ENCODE measurements at regions not wholly inside any gene's neighbourhood (a gene's known extent, or its start where the extent isn't known, plus 50 kb on each side); places are given as distances from the start of the nearest gene placed in this dataset.

DNA sequence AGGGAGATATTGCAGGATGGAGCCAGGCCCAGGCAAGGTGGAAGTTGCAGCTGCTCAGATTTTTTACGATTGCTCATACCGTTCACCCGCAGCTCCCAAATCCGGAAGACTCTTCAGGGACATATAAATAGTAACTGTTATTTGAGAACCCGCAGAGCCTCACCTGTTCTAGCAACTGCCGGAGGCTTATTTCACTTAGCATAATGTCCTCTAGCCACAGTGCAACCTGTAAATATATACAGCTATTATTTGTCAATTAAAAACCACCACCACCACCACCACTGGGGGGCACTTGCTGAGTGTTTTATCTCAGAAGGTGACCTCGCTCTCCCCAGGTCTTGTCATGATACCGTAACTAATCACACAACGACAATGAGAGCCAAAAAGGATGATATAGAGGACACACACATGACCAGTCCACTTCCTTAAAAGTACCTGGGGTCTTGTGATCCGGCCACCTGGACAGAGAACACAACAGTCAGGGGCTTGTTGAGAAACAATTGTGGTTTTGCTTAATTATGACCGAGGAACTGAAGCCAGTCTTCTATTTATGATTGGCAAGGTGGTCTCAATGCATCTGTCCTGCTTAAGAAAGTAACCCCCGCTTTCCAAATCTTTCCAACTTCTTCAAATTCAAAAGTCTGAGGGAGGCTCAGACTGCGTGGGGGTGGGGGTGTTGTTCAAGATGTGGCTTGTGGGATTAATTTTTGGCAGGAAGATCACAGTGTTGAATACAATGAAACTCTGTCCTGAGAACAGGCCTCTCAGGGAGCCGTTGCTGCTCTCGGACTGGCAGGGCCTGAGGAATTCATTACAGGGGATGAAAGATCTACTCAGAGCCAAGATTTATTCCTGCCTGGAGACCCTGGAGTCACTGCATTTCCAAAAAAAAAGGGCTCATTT lies 72.3 kb upstream of the PRNP start:
- no peak overlapping the region for H3K4me3 ChIP-seq (ENCODE audit: low read depth, low read length)
- H2AFZ ChIP-seq (ENCODE audit: low read length, unreplicated experiment) = no peak overlapping the region
- H3K27ac ChIP-seq (ENCODE audit: low read depth, low read length) = no peak overlapping the region
- H3K4me1 ChIP-seq (ENCODE audit: control insufficient read depth, insufficient read depth, low read length, unreplicated experiment) = peaks cover 4% of the 10 kb centered on the region
- H3K36me3 ChIP-seq (ENCODE audit: insufficient read depth, low read length) = no peaks in the 10 kb centered on the region
- no peaks in the 10 kb centered on the region for H3K27me3 ChIP-seq (ENCODE audit: insufficient read depth, low read length)
- no peaks in the 10 kb centered on the region for H3K79me2 ChIP-seq (ENCODE audit: control insufficient read depth, insufficient read depth, low read length, unreplicated experiment)

GRCh38 chr20:4613184-4613583 lies 73.1 kb upstream of the PRNP start:
- Histone ChIP-seq H3K4me1 (ENCODE audit: control insufficient read depth, insufficient read depth, low read length, unreplicated experiment) (peaks cover 4% of the 10 kb centered on the region), H3K27me3 (ENCODE audit: insufficient read depth, low read length) (no peaks in the 10 kb centered on the region), H3K27ac (ENCODE audit: low read depth, low read length) (no peak overlapping the region)

GRCh38 chr20:4610871-4611270 lies 75.4 kb upstream of the PRNP start:
- Histone ChIP-seq H3K79me2 (ENCODE audit: control insufficient read depth, insufficient read depth, low read length, unreplicated experiment) (no peaks in the 10 kb centered on the region), H3K4me3 (ENCODE audit: low read depth, low read length) (no peak overlapping the region), H3K27ac (ENCODE audit: low read depth, low read length) (no peak overlapping the region), H3K4me1 (ENCODE audit: control insufficient read depth, insufficient read depth, low read length, unreplicated experiment) (peaks cover 4% of the 10 kb centered on the region), H3K27me3 (ENCODE audit: insufficient read depth, low read length) (no peaks in the 10 kb centered on the region), H2AFZ (ENCODE audit: low read length, unreplicated experiment) (no peak overlapping the region), H3K36me3 (ENCODE audit: insufficient read depth, low read length) (no peaks in the 10 kb centered on the region)

More at GRCh38 chr20:4613184-4613583, 73.1 kb upstream of the PRNP start:
- H2AFZ ChIP-seq (ENCODE audit: low read length, unreplicated experiment) = no peak overlapping the region
- H3K36me3 ChIP-seq (ENCODE audit: insufficient read depth, low read length) = no peaks in the 10 kb centered on the region
- H3K79me2 ChIP-seq (ENCODE audit: control insufficient read depth, insufficient read depth, low read length, unreplicated experiment) = no peaks in the 10 kb centered on the region
- no peak overlapping the region for H3K4me3 ChIP-seq (ENCODE audit: low read depth, low read length)

DNA sequence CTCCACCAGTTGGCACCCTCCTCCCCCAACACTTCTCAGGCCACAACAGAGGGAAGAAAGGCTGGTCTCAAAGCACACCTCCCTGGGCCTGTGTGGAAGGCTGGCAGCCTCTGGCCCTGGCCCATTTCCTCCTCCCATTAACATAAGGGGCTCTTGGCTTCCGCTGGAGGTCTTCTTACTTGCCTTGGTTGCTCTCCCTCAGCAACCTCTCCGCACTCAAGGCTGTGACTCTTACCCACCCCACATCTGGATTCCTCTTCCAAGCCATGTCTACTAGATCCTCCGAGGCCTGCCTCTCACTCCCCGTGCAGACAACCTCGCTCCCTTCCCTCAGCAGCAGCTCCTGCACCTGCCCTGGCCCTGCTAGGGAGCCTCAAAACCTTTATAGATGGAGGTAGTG lies 76.7 kb upstream of the PRNP start:
- H3K4me1 ChIP-seq (ENCODE audit: control insufficient read depth, insufficient read depth, low read length, unreplicated experiment) = peaks cover 4% of the 10 kb centered on the region
- peaks cover 5% of the 10 kb centered on the region; the same call in 1 of the 2 replicates for H3K27me3 ChIP-seq (ENCODE audit: insufficient read depth, low read length)
- no peaks in the 10 kb centered on the region for H3K79me2 ChIP-seq (ENCODE audit: control insufficient read depth, insufficient read depth, low read length, unreplicated experiment)
- H3K36me3 ChIP-seq (ENCODE audit: insufficient read depth, low read length) = no peaks in the 10 kb centered on the region
- H3K4me3 ChIP-seq (ENCODE audit: low read depth, low read length) = no peak overlapping the region
- H2AFZ ChIP-seq (ENCODE audit: low read length, unreplicated experiment) = no peak overlapping the region
- no peak overlapping the region for H3K27ac ChIP-seq (ENCODE audit: low read depth, low read length)

- peaks cover 5% of the 10 kb centered on the region; the same call in 1 of the 2 replicates for H3K27me3 ChIP-seq (ENCODE audit: insufficient read depth, low read length)
- H3K4me3 ChIP-seq (ENCODE audit: low read depth, low read length) = no peak overlapping the region
- no peak overlapping the region for H3K27ac ChIP-seq (ENCODE audit: low read depth, low read length)
- no peak overlapping the region for H2AFZ ChIP-seq (ENCODE audit: low read length, unreplicated experiment)
- H3K36me3 ChIP-seq (ENCODE audit: insufficient read depth, low read length) = no peaks in the 10 kb centered on the region
- no peaks in the 10 kb centered on the region for H3K79me2 ChIP-seq (ENCODE audit: control insufficient read depth, insufficient read depth, low read length, unreplicated experiment)
- H3K4me1 ChIP-seq (ENCODE audit: control insufficient read depth, insufficient read depth, low read length, unreplicated experiment) = peaks cover 4% of the 10 kb centered on the region
These were observed 77.4 kb upstream of the PRNP start for GRCh38 chr20:4608861-4609260.

DNA sequence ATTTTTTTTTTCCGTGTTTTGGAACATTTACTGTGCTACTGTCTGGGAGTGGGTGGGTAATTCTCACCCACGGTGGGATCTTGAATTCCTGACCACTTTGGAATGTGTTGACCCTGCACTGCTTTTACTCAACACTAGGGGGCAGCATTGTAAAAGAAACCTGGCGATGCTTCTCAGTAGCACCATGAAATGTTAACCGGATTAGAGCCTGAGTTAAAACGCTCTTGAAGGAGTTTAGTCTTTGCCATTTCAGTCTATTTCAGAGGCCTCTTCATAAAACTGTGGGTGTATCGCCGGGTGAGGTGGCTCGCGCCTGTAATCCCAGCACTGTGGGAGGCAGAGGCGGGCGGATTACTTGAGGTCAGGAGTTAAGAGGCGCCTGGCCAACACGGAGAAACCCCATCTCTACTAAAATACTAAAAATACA lies 79.0 kb upstream of the PRNP start:
- Histone ChIP-seq H3K79me2 (ENCODE audit: control insufficient read depth, insufficient read depth, low read length, unreplicated experiment) (no peaks in the 10 kb centered on the region), H3K27me3 (ENCODE audit: insufficient read depth, low read length) (peaks cover 5% of the 10 kb centered on the region; the same call in 1 of the 2 replicates), H3K4me1 (ENCODE audit: control insufficient read depth, insufficient read depth, low read length, unreplicated experiment) (no peaks in the 10 kb centered on the region), H2AFZ (ENCODE audit: low read length, unreplicated experiment) (no peak overlapping the region), H3K36me3 (ENCODE audit: insufficient read depth, low read length) (no peaks in the 10 kb centered on the region), H3K27ac (ENCODE audit: low read depth, low read length) (no peak overlapping the region), H3K4me3 (ENCODE audit: low read depth, low read length) (no peak overlapping the region)

DNA sequence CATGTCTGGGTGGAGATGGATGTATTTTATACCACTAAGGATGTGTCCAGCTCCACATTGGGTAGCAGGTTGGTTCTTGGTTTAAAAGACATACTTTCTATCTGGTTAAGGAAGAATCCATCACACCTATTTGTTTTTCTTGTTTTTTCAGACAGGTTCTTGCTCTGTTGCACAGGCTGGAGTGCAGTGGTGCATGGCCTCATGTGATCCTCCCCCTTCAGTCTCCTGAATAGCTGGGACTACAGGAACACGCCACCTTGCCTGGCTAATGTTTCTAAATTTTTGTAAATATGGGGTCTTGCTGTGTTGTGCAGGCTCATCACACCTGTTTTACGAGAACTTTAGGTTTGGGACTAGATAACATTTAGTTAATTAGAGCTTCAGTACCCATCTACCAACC lies 80.2 kb upstream of the PRNP start:
- H2AFZ ChIP-seq (ENCODE audit: low read length, unreplicated experiment) = no peak overlapping the region
- H3K4me3 ChIP-seq (ENCODE audit: low read depth, low read length) = no peak overlapping the region
- peaks cover 5% of the 10 kb centered on the region; the same call in 1 of the 2 replicates for H3K27me3 ChIP-seq (ENCODE audit: insufficient read depth, low read length)
- H3K79me2 ChIP-seq (ENCODE audit: control insufficient read depth, insufficient read depth, low read length, unreplicated experiment) = no peaks in the 10 kb centered on the region
- no peak overlapping the region for H3K27ac ChIP-seq (ENCODE audit: low read depth, low read length)
- H3K36me3 ChIP-seq (ENCODE audit: insufficient read depth, low read length) = no peaks in the 10 kb centered on the region
- peaks cover 9% of the 10 kb centered on the region for H3K4me1 ChIP-seq (ENCODE audit: control insufficient read depth, insufficient read depth, low read length, unreplicated experiment)

GRCh38 chr20:4605166-4605565 lies 81.1 kb upstream of the PRNP start:
- peaks cover 9% of the 10 kb centered on the region for H3K4me1 ChIP-seq (ENCODE audit: control insufficient read depth, insufficient read depth, low read length, unreplicated experiment)
- no peaks in the 10 kb centered on the region for H3K79me2 ChIP-seq (ENCODE audit: control insufficient read depth, insufficient read depth, low read length, unreplicated experiment)
- no peak overlapping the region for H3K4me3 ChIP-seq (ENCODE audit: low read depth, low read length)
- peaks cover 5% of the 10 kb centered on the region; the same call in 1 of the 2 replicates for H3K27me3 ChIP-seq (ENCODE audit: insufficient read depth, low read length)
- H3K36me3 ChIP-seq (ENCODE audit: insufficient read depth, low read length) = no peaks in the 10 kb centered on the region
- H3K27ac ChIP-seq (ENCODE audit: low read depth, low read length) = no peak overlapping the region
- H2AFZ ChIP-seq (ENCODE audit: low read length, unreplicated experiment) = no peak overlapping the region

DNA sequence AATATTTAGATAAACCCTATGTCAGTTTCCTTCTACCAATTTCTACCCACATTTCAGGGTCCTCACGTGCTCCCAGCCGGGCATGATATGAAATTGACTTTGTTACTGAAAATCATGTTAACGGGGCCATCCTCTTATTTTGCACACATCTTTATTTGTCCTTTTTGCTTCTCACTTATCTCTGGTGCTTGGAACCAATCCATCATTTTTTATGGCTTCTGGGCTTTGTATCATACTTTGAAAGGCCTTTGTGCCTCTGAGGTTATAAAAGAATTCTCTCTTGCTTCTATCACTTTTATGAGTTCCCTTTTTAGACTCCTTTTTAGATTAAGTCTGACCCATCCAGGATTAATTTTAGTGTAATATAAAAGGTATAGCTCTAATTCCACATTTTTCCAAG lies 81.7 kb upstream of the PRNP start:
- Histone ChIP-seq H3K4me3 (ENCODE audit: low read depth, low read length) (no peak overlapping the region), H2AFZ (ENCODE audit: low read length, unreplicated experiment) (no peak overlapping the region), H3K27me3 (ENCODE audit: insufficient read depth, low read length) (peaks cover 5% of the 10 kb centered on the region; the same call in 1 of the 2 replicates), H3K4me1 (ENCODE audit: control insufficient read depth, insufficient read depth, low read length, unreplicated experiment) (peaks cover 9% of the 10 kb centered on the region), H3K79me2 (ENCODE audit: control insufficient read depth, insufficient read depth, low read length, unreplicated experiment) (no peaks in the 10 kb centered on the region), H3K36me3 (ENCODE audit: insufficient read depth, low read length) (no peaks in the 10 kb centered on the region), H3K27ac (ENCODE audit: low read depth, low read length) (no peak overlapping the region)

DNA sequence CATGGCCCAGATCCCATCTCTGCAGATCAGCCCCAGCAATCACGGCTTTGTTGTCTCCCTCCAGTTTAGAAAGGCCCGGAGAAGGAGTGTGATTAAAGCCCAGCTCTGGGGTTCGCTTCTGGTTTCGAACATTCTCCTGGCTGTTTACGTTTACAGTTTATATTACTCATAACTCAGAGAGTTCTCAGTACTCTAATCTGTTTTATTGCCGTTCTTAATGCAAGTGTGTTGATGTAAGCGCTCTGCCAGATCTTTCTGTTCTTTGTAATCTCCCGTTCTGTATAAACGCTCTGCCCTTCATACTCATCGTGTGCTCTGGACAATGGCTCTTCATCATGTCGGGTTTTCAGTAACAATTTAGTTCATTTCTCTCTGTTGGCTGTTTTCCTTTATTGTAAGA lies 82.5 kb upstream of the PRNP start:
- no peaks in the 10 kb centered on the region for H3K36me3 ChIP-seq (ENCODE audit: insufficient read depth, low read length)
- H3K4me1 ChIP-seq (ENCODE audit: control insufficient read depth, insufficient read depth, low read length, unreplicated experiment) = peaks cover 9% of the 10 kb centered on the region
- peaks cover 5% of the 10 kb centered on the region; the same call in 1 of the 2 replicates for H3K27me3 ChIP-seq (ENCODE audit: insufficient read depth, low read length)
- H3K27ac ChIP-seq (ENCODE audit: low read depth, low read length) = no peak overlapping the region
- H2AFZ ChIP-seq (ENCODE audit: low read length, unreplicated experiment) = no peak overlapping the region
- H3K79me2 ChIP-seq (ENCODE audit: control insufficient read depth, insufficient read depth, low read length, unreplicated experiment) = no peaks in the 10 kb centered on the region
- no peak overlapping the region for H3K4me3 ChIP-seq (ENCODE audit: low read depth, low read length)

DNA sequence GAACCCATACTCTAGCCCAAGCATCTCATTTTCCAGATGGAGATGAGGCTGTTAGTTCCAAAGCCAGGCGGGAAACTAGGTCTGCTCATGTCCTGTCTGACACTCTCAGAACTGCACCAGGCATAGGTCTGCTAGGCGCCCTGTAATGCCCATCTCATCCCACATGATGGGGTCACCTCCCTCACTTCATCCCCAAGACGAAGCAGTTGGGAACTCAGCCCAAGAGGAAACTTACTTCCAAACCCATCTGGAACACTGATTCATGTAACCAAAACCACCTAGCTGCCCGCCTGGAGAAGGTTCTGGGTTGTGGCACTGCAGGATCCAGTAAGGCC lies 84.0 kb upstream of the PRNP start:
- no peaks in the 10 kb centered on the region for H3K36me3 ChIP-seq (ENCODE audit: insufficient read depth, low read length)
- no peak overlapping the region for H3K4me3 ChIP-seq (ENCODE audit: low read depth, low read length)
- no peak overlapping the region for H2AFZ ChIP-seq (ENCODE audit: low read length, unreplicated experiment)
- no peaks in the 10 kb centered on the region for H3K79me2 ChIP-seq (ENCODE audit: control insufficient read depth, insufficient read depth, low read length, unreplicated experiment)
- no peak overlapping the region for H3K27ac ChIP-seq (ENCODE audit: low read depth, low read length)
- peaks cover 9% of the 10 kb centered on the region for H3K4me1 ChIP-seq (ENCODE audit: control insufficient read depth, insufficient read depth, low read length, unreplicated experiment)
- H3K27me3 ChIP-seq (ENCODE audit: insufficient read depth, low read length) = peaks cover 5% of the 10 kb centered on the region; the same call in 1 of the 2 replicates

All from ACC112 (cell line).